ENCODE measurements at regions not wholly inside any gene's neighbourhood (a gene's known extent, or its start where the extent isn't known, plus 50 kb on each side); places are given as distances from the start of the nearest gene placed in this dataset.

- no peak for DNase-seq (ENCODE audit: low spot score)
- in situ Hi-C loops (cut with MboI; ENCODE audit: low pct_unique_long_range_greater_than_20kb, low sequenced_read_pairs, unreplicated experiment) = no loop called here
- TF ChIP-seq, protein P1, sequence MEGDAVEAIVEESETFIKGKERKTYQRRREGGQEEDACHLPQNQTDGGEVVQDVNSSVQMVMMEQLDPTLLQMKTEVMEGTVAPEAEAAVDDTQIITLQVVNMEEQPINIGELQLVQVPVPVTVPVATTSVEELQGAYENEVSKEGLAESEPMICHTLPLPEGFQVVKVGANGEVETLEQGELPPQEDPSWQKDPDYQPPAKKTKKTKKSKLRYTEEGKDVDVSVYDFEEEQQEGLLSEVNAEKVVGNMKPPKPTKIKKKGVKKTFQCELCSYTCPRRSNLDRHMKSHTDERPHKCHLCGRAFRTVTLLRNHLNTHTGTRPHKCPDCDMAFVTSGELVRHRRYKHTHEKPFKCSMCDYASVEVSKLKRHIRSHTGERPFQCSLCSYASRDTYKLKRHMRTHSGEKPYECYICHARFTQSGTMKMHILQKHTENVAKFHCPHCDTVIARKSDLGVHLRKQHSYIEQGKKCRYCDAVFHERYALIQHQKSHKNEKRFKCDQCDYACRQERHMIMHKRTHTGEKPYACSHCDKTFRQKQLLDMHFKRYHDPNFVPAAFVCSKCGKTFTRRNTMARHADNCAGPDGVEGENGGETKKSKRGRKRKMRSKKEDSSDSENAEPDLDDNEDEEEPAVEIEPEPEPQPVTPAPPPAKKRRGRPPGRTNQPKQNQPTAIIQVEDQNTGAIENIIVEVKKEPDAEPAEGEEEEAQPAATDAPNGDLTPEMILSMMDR (IDR thresholded peaks at IDR 0.05; ENCODE audit: extremely low read depth, insufficient read depth, missing control alignments) = no peak
Measured at GRCh38 chr7:41621953-41622831, 80.7 kb downstream of the INHBA start.

DNA sequence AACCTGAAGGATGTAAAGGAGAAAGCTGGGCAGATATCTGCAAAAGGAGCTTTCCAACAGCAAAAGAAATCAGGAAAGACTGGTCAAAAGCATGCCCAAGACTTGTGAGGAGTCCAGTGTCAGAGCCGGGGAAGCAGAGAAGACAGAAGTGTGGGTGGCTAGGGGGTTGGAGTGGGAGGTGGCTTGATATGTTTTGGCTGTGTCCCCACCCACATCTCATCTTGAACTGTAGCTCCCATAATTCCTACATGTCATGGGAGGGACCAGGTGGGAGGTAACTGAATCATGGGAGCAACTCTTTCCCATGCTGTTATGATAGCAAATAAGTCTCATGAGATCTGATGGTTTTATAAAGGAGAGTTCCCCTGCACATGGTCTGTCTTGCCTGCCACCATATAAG is 84.9 kb downstream of the INHBA start:
- no peak for DNase-seq (ENCODE audit: low spot score)
- in situ Hi-C loops (cut with MboI; ENCODE audit: low pct_unique_long_range_greater_than_20kb, low sequenced_read_pairs, unreplicated experiment) = no loop called here
- TF ChIP-seq, protein P1 (IDR thresholded peaks at IDR 0.05; ENCODE audit: extremely low read depth, insufficient read depth, missing control alignments) = no peak

- DNase-seq (ENCODE audit: low spot score) = no peak
- TF ChIP-seq, protein P1 (IDR thresholded peaks at IDR 0.05; ENCODE audit: extremely low read depth, insufficient read depth, missing control alignments) = no peak
- in situ Hi-C loops (cut with MboI; ENCODE audit: low pct_unique_long_range_greater_than_20kb, low sequenced_read_pairs, unreplicated experiment) = no loop called here
Measured at GRCh38 chr7:41612798-41613197, 90.1 kb downstream of the INHBA start.

DNA sequence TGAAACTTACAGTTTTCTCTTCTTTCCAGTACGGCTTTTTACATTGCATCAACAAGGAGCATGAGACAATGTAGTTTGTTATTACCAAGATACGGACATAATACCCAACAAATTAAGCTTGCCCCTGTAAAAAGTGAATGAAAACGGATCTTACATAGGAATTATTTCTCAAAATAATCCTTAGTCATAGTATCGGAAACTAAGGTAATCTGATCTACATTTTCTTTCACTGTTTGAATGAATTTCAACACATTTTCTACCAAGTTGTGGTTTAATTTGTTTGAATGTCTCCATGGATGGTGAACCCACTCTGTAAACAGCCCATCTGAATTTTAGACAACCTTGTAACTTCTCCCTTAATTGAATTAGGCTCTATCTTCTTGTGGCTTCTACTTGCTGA is 90.5 kb downstream of the INHBA start:
- DNase-seq (ENCODE audit: low spot score) = no peak
- TF ChIP-seq, protein P1 (IDR thresholded peaks at IDR 0.05; ENCODE audit: extremely low read depth, insufficient read depth, missing control alignments) = no peak
- in situ Hi-C loops (cut with MboI; ENCODE audit: low pct_unique_long_range_greater_than_20kb, low sequenced_read_pairs, unreplicated experiment) = no loop called here

- TF ChIP-seq, protein P1 (IDR thresholded peaks at IDR 0.05; ENCODE audit: extremely low read depth, insufficient read depth, missing control alignments) = no peak
- in situ Hi-C loops (cut with MboI; ENCODE audit: low pct_unique_long_range_greater_than_20kb, low sequenced_read_pairs, unreplicated experiment) = no loop called here
- DNase-seq (ENCODE audit: low spot score) = no peak
Measured at GRCh38 chr7:41608447-41608846, 94.4 kb downstream of the INHBA start.

GRCh38 chr7:41603985-41604384 is 98.9 kb downstream of the INHBA start:
- in situ Hi-C loops (cut with MboI; ENCODE audit: low pct_unique_long_range_greater_than_20kb, low sequenced_read_pairs, unreplicated experiment) = no loop called here
- TF ChIP-seq, protein P1 (IDR thresholded peaks at IDR 0.05; ENCODE audit: extremely low read depth, insufficient read depth, missing control alignments) = no peak
- no peak for DNase-seq (ENCODE audit: low spot score)
